ENCODE measurements at regions not wholly inside any gene's neighbourhood (a gene's known extent, or its start where the extent isn't known, plus 50 kb on each side); places are given as distances from the start of the nearest gene placed in this dataset.

DNA sequence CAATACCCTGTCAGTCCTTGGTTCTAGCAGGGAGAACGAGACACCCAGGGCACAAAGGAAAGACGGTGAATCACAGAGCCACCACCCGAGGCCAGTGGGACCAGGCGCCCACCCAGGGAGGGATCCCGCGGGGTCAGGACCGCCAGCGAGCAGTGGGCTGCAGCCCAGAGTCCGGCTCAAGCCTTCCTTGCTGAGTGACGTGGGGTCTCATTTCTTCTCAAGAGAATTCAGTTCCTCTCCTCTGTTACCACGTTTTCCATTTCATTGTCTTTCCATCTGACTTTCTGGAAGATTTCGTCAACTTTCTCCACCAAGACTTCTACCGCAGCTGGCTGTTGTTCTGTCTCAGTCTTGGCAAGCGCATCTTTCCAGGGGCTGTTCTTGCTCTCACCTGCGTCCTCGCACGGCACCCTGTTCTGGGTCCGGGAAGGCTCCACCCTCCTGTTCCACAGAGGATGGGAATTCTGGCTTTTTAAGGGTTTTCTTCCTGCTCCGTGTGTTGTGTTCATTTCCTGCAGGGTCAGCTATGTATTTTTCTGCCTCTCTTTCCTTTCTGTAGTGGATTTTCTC lies 248.6 kb downstream of the NDUFA10 start:
- DNase-seq: no peak

DNA sequence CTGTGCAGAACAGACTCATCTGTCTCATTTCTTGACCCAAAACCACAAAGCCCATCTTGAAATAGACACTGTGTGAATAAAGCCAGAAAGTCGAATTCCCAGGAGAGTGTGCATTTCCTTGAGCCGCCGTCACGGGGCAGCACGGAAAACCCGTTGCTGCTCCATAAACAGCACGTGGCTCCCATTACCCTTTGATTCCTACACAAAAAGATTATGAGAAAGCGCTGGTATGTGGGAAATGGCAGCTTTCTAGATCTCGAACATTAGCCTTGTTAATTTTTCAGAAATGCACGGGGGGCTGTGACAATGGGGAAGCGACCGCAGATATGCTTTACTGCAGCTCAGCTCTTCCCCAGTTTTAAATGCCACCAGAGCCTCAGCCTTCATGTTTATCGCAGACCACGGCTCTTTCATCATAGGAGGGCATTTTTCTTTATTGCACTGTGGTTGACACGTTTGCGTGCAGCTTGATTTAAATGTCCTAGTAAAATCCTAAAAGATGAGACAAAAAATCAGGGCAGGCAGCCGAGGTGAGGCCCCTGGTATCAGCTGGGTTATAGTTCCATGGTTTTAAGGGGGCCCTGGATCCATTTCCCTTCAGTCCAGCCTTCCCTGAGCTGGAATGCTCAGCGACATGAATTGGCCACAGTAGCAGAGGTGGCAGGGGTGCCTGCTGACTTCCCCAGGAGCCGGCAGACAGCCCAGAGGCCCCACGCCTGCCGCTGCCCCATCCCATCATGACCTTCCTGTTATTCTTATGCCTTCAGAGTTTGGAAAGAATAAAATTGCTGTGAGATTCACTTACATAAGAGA lies 249.3 kb downstream of the NDUFA10 start:
- DNase-seq: no peak

DNA sequence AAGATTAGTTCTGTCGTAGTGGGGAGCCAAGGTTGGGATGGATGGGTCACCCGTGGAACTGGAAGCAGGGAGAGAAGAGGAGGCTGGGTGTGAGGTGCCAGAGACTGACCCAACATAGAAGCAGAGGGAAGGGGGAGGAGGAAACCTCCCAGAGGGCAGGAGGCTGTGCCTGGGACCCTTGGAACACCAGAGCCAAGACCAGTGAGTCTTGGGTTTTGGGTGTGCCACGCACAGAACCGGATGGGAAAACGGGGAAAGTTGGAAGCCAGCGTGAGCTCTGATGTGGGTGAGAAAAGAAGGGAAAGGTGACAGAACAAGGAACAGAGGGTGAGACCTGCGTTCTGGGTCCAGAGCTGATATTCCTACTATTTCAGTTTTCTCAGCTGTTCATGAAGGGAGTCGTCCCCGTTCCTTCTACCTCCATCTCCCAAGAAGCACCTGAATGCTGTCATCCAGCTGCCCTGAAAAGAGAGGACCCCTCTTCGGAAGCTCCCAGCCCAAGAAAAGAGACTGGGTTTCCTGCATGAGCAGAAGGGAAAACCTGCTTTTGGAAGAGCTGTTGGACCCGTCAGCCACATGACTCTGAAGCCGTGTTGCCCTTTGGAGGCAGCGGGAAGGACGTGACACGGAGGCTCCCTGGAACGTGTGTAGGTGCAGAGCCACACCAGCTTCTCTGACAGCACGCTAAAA lies 250.1 kb downstream of the NDUFA10 start:
- no peak for DNase-seq

DNA sequence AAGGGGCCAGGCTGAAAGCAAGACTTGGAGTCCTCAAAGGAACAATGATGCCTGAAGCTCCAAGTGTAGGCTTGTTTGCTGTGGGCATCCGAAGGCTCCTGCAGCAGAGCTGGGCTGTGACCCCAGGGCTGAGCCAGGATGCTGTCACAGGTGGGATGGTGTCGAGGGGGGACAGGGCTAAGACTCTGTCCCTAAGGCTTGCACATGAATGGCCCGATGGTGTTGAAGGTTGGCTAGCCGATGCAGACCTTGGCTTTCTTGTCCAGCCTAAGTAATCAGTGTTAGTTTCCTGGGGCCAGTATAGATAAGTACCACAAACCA lies 251.0 kb downstream of the NDUFA10 start:
- DNase-seq: no peak

DNA sequence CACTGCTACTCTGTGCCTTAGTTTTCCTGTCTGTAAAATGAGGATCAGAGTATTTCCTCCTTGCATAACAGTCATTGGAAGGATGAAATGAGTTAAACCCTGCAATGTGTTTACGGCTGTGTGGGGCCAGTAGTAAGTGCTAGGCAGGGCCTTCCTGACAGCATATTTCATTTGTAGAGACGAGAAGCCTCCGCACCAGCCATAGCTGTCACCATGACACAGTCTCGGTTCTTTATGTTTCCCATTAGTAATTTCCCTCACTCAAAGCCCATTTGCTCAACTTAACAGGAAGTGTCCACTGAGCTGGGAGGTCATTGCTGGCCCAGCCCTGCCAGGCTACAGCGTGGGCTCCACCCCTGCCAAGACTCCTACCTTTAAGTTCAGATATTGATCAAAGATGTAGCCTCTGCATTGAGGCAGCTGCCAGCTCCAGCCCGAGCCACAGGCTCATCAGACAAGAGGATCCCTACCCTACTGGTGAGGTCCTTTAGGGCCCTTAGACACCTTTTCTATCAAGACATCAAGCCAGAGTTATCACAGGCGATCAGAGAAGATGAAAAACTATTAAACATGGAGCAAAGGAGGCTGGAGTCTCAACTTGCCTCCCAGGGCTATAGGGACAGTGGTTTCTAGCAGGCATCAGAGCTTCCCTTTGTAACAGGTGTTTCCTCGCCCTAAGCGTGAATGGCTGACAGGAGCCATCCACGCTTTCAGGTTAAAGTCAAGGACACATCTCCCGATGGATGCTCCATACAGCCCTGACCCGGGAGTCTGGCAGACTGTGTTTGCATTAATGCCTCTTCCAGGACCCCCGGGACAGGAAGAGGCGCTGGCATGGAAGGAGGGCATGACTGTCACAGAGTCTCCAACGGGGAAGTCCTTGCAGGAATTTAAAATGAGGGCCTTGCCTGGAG lies 251.7 kb downstream of the NDUFA10 start:
- no peak for DNase-seq

DNA sequence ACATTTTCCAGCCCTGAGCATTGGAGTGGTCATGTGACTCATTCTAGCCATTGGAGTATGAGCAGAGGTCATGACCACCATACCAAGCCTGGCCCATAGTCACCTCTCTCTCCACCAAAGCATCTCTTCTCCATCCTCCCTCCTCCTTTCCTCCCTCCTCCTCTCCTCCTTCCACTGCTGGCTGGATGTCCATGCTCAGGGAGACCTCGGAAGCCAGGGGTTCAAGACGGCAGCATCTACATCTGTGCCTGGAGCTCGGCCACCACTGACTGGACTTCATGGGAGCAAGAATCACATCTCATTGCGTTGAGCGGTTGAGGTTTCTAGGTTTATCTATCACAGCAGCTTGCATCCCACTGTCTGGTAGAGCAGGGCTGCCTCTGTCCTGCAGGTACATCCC lies 252.4 kb downstream of the NDUFA10 start:
- DNase-seq: no peak

DNA sequence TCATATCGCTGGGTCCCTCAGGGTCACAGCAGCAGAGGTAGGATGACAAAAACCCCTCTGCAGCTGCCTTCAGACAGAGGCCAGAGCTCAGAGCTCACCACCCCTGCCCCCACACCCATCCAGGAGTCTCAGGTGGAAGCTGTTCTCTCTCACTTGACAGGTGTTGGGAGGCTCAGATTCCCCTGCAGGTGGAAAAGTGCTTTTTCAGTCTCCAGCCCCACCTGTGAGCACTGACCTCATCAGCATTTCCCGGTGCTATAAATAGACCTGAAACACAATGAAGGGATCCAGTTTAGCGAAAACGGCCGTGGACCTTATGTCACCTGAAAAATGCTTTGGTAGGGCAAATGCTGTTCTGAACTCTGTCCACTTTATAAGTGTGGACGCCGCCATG lies 254.9 kb downstream of the NDUFA10 start:
- DNase-seq: no peak

DNA sequence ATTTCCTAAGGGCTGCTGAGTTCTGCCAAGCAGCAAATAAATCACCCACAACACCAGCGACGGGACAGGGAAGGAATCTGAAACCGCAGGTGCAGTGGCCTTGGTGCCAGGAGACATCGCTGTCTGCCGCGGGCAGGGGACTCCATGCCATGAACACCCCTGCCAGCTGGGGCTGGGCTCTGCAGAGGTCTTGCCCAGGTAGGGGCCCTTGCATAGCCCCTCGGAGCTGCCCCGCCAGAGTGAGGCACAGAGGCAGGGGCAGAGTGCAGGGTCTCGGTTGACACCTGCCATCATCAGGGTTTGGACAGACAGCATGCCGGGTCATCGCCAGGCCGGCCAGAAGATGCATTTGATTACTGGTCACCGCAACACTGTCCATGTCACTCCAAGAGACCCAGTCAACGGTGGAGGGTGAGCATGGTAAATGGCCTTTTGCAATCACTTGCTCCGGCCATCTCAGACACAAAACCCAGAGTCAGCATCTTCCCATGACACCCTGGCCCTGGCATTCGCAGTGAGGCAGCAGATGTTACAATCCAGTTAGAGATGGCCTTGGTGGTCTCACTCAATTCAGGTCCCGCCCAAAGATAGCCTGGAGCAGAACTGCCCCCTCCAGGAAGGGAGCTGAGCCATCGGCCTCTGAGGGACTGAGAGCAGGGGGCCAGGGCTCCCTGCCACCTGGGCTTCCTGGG lies 255.4 kb downstream of the NDUFA10 start:
- DNase-seq: no peak

DNA sequence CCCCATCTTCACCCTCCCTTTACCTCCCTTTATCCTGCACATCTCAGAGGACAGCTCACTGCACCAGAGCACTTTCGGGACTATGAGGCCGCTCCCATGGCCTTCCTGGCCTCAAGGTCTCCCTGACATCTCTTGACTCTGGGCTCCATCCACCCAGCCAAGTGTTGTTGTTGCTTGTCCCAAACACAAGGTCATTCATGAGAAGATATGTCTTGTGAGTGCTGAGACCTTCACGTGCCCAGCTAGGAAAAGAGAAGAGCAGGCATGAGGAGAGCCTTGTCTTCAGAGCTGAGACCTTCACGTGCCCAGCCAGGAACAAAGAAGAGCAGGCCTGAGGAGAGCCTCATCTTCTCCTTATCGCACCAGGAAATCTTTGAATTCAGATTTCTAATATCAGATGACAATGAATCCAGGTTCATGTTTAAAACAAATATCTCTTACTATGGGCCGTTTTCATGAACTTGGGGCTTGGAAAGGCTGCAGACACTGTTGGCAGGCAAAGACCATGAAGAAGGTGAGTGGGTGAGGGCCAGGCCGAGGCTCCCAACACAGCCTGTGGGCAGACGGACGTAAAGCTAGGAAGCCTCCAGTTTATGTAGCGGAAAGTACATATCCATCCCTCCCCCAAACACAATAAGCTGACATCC lies 256.1 kb downstream of the NDUFA10 start:
- DNase-seq: no peak

DNA sequence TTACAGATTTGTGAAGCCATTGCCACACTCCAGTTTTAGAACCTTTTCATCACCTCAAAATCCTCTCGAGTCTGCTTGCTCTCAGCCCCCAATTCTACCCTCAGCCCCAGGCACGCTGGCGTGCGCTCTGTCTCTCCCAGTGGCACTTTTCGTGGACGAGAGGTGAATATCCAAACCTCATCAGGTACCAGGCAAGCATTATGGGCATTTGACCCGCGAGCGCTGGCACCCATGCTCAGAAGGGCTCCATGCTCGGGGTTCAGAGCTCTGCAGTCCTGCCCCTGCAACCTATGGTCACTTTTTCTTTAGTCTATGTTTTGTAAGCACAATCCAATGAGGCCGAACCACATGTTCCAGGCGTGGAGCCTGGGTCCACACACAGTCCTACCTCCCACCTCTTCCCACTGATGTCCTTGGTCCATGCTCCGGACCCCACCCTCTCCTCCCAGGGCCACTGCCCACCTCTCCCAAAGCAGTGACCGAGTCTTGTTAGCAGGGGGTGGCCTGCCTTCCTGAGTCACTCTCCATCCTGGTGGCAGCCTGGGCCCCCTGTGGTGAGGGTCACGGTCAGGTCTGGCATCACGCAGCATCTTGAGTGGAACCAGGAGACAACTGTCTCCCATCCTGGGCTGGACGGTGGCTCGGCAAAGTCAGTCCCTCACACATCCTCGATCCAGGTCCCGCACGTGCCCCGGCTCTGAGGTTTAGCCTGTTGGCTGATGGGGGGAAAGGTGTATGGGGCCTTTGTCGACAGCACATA lies 256.9 kb downstream of the NDUFA10 start:
- DNase-seq: no peak

DNA sequence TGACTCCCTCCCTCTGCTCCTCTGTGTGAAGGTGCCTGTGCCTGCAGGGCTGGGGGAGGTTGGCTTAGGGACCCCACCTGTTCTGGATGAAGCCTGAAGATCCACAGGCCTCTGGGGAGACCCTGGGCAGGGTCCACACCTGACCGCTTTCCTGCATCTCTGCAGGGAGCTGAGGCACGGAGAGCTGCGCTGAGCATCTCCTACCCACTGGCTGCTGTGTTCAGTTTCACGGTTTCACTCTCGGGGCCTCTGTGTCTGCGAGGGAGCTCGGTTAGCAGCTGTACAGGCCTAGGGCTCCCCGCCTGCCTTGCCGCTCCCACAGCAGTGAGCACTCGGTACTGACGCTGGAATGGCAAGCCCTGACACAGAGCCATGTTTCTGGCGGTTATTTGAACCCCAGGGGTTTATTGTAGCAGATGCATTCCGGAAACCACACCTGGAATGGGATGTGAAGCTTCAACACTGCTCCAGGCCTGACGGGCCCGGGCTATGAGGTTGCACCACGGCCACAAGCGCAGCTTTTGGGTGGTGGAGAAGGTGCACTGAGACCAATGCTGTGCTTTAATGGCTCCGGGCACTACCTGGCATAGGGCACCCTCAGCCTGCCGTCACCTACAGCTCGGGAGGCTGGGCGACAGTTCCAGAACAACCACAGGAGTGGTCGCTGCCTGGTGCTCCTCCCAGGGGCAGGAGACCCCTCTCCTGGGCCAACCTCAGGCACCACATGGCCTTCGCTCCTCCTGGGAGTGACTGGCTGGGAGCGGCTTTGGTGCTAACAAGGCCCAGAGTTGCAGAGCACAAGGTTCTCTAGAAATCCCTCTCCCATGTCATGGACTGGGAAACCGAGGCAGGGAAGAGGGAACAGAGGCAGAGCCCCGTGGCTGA lies 257.9 kb downstream of the NDUFA10 start:
- DNase-seq: no peak

DNA sequence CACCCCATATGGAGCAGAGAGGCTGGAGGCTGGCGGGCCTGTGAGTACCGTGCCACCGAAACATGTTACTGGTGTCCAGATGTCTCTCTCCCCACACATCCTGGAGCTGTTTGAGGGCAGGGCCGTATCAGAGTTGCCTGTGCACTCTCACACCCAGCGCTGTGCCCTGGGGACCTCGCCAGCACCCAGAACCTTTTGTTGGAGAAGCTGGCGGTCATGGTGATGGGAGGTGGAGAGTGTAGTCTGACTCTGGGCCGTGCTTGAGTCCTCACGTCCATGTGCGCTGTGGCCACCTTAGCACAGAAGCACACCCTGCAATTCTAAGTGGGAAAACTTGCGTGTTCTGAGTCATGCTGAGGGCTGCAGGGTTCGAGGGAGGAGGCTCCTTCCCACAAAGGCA lies 259.2 kb downstream of the NDUFA10 start:
- no peak for DNase-seq

DNA sequence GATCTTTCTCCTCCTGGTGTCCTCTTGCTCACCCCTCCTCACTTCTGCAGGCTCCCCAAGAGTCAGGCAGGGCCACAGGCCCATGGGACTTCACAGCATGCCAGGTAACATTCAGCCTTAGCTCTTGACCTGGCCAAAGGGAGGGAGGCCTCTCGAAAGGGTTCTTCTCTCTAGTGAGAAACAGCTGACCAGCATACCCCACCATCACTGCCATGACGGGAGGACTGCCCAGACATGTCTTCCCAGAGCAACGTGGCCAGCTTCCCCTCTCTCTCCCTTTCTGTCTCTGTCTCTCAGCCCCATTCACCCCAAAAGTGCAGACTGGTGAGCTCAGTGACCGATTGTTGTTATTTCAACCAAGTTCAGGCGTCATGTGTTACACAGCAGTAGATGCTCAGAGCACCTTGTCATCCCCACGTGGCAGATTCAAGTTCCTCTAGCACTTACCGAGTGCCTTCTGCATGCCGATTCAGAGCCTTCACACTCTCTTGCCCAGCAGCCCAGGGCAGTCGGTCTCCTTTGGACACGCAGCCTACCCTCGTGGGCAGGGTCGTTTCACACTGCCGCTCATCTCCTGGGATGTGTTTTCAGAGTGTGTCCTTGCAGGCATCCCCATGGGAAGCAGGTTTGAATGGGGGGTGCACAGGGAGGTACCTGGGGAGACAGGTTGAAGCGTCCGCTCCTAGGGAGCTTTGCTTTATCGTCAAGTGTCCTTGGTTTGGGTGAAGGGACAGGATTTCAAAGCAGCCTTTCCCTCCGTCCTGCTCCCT lies 259.9 kb downstream of the NDUFA10 start:
- no peak for DNase-seq

DNA sequence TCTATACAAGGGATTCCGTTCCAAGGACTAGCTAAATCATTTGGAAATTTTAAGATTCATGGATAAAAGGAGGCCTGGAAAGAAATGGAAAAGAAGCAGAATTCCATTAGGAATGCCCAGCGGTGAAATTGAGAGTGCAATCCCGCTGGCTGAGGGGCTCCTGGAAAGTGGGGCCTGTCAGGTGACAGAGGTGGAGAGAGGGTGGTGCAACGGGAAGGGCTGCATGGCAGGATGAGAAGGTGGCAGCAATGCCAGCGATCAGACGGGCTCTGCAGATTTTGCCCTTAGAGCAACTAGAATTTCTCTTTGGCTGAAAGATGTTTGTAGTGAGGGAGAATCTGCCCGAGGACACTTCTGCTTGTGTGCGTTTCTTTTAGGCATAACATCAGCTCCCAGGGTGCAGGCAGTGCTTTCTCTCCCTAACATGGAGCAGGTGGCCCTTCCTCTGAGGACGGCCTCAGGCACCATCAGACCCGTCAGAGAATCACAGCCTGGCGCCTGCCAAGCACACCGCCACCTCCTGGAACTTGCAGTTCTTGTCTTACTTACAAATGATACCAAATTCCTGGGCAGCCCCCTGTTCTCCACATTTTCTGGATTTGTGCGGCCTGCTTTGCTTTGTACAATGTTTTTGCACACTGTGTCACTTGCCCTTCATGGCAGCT lies 261.6 kb downstream of the NDUFA10 start:
- no peak for DNase-seq

DNA sequence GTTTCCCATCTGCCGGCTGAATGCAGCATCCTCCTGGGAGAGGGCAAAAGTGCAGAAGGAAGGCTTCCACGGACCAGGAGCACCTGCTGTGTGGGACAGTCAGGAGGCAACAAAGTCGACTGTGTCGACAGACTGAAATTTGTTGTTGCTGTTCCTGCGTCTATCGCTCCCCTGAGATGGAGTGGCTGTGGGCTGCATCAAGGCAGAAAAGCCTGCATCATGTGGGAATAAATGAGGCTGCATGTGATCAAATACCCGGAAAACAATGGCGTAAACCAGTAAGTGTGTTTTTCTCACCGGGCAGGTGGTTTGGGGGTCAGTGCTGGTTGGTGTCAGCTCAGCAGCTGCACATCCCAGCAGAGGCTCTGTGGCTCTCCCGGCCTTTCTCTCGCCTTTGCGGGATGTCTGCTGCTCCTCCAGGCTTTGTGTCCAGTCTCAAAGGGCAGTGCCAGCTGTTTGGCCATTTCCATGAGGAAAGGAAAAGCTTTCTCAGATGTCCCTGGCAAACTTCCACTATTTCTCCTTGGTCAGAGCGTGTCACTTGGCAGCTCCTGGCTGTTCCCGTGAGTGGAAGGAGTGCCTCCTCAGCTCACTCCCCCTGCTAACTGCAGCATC lies 262.4 kb downstream of the NDUFA10 start:
- DNase-seq: no peak

DNA sequence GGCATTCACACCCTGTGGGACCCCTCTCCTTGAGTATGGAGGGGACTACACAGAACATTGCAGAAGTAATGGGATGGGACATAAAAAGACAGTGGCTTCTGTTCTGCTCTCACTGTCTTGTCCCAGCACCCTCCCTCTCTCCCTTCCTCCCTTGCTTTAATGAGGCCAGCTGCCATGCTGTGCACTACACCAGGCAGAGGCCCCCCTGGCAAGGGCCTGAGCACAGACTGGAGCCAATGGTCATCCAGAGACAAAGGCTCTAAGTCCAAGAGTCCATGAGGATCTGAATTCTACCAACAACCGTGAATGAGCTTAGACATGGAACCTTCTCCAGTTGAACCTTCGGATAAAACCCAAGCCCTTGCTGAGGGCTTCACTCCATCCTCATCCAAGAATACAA lies 263.0 kb downstream of the NDUFA10 start:
- DNase-seq: no peak

DNA sequence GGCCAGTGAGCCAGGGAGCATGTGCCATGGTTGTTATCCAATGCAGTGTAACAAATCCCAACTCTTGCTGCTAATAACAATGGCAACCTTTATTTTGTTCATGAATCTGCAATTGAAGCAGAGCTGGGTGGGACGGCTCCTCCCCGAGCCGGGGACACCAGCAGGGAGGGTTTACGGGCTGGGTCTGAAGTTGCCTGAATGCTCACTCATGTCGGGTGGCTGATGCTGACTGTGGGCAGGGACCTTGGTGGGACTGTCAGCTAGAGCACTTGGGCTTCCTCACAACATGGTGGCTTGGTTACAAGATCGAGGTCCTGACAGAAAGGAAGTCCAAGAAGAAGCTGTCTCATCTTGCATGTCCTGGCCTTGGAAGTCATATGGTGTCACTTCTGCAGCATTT lies 264.5 kb downstream of the NDUFA10 start:
- DNase-seq: no peak

DNA sequence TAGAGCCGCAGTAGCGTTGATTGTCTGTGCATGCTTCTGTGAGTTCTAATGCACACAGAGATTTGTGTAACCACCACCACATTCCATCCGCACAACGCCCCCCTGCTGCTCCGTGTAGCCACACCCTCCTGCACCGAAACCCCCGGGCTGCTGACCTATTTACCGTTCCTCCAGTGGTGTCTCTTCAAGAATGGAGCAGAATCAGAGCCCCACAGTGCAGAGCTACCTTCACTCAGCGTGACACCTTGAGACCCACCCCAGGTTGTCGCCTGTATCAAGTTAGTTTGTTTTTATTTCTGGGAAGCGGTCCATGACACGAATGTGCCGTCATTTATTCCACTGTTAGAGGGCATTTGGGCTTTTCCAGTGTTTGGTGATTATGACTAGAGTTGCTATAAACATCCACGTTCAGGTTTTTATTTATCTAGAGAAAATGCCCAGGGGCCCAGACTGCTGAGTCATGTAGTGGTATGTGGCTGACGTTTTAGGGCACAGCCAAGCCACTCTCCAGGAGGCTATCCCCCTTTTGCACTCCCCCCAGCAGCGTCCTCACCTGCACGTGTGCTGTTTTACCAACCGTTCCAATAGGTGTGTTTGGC lies 266.8 kb downstream of the NDUFA10 start:
- no peak for DNase-seq
